ENCODE measurements at regions not wholly inside any gene's neighbourhood (a gene's known extent, or its start where the extent isn't known, plus 50 kb on each side); places are given as distances from the start of the nearest gene placed in this dataset.

GRCh38 chr20:50417484-50418235, 92.5 kb upstream of the PTPN1 start:
- no peaks in the 10 kb centered on the region for H3K9me3 Mint-ChIP-seq
- H3K4me1 Mint-ChIP-seq (ENCODE audit: low read depth) = no peaks in the 10 kb centered on the region
- H3K27ac Mint-ChIP-seq = peak overlapping the region; percentile 13
- H3K4me3 Mint-ChIP-seq = no peak overlapping the region
- peaks cover 14% of the 10 kb centered on the region for H3K27me3 Mint-ChIP-seq
- no peaks in the 10 kb centered on the region for H3K36me3 Mint-ChIP-seq (ENCODE audit: low read depth)

DNA sequence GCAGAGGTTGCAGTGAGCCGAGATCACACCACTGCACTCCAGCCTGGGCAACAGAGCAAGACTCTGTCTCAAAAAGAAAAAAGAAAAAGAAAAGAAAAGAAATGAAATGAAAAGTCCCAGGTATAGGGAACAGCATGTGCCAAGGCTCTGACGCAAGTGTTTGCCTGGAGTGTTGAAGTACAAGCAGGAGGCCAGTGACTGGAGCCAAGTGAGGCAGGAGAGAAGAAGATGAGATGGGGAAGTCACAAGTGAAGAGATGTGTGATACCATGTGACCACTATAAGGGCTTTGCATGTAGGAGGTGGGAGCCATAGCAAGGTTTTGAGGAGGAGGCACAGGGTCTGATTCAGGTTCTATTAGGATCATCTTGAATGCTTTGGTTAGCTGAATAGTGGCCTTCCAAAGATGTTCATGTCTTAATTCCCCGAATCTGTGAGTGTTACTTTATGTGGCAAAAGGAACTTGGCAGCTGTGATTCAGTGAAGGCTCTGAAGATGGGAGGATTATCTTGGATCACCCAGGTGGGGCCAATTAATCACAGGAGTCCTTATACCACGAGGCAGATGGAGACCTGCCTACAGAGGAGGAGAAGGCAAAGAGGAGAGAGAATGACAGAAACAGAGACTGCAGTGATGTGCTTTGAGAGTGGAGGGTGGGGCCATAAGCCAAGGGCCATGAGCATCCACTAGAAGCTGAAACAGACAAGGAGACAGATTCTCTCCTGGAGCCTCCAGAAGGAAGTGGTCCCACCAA, 91.1 kb upstream of the PTPN1 start:
- Mint-ChIP-seq H3K4me3 (no peak overlapping the region), H3K4me1 (ENCODE audit: low read depth) (no peaks in the 10 kb centered on the region)

GRCh38 chr20:50420380-50420779, 89.8 kb upstream of the PTPN1 start:
- Mint-ChIP-seq H3K27ac (no peak overlapping the region), H3K4me3 (no peak overlapping the region), H3K4me1 (ENCODE audit: low read depth) (no peaks in the 10 kb centered on the region), H3K36me3 (ENCODE audit: low read depth) (no peaks in the 10 kb centered on the region), H3K27me3 (peaks cover 14% of the 10 kb centered on the region), H3K9me3 (no peaks in the 10 kb centered on the region)

More for the DNA sequence above, 91.1 kb upstream of the PTPN1 start:
- peaks cover 14% of the 10 kb centered on the region for H3K27me3 Mint-ChIP-seq
- no peaks in the 10 kb centered on the region for H3K36me3 Mint-ChIP-seq (ENCODE audit: low read depth)
- H3K9me3 Mint-ChIP-seq = no peaks in the 10 kb centered on the region
- no peak overlapping the region for H3K27ac Mint-ChIP-seq

- Mint-ChIP-seq H3K4me3 (no peak overlapping the region), H3K4me1 (ENCODE audit: low read depth) (no peaks in the 10 kb centered on the region), H3K9me3 (no peaks in the 10 kb centered on the region), H3K27ac (no peak overlapping the region), H3K27me3 (peaks cover 18% of the 10 kb centered on the region), H3K36me3 (ENCODE audit: low read depth) (no peaks in the 10 kb centered on the region)
Observed at GRCh38 chr20:50421356-50422340, 88.5 kb upstream of the PTPN1 start.

- H3K4me1 Mint-ChIP-seq (ENCODE audit: low read depth) = no peaks in the 10 kb centered on the region
- no peak overlapping the region for H3K27ac Mint-ChIP-seq
- H3K27me3 Mint-ChIP-seq = peaks cover 16% of the 10 kb centered on the region
- H3K9me3 Mint-ChIP-seq = no peaks in the 10 kb centered on the region
- H3K4me3 Mint-ChIP-seq = no peak overlapping the region
- no peaks in the 10 kb centered on the region for H3K36me3 Mint-ChIP-seq (ENCODE audit: low read depth)
Observed at GRCh38 chr20:50423758-50424157, 86.4 kb upstream of the PTPN1 start.

- peaks cover 9% of the 10 kb centered on the region for H3K27me3 Mint-ChIP-seq
- H3K9me3 Mint-ChIP-seq = no peaks in the 10 kb centered on the region
- no peaks in the 10 kb centered on the region for H3K36me3 Mint-ChIP-seq (ENCODE audit: low read depth)
Observed at GRCh38 chr20:50425076-50425475, 85.1 kb upstream of the PTPN1 start.

DNA sequence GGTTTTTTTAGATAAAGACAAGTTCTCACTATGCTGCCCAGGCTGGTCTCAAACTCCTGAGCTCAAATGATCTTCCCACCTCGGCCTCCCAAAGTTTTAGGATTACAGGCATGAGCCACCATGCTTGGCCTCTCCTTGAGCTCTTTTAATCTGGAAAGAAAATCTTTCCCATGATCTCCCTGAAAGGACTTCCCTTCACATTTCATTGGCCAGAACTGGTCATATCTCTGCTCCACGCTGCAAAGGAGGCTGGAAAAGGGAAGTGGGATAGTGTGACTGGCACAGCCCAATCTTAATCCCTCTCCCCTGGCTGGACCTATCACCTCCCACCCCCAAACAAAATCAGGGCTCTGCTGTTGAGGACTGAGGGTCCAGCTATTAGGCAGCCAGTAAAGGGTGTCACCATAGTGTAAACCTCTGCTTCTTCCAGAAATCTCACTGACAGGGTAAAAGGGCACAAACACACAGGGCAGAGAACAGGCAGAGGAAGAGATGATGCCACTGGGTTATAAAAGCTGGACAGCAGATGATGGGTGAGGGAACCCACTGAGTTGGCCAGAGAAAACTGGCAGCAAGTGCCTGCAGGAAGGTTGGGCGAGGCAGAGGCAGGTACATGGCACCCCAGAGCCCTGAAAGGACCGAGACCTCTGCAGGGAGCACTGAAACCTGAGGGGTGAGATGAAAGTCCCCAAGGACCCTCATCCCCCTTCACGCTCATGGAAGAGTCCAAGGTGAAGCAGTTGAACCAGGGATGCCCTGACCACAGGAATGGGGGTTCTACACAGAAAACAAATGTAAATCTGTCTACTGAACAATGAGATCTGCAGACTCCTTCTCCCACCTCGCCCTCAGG, 83.1 kb upstream of the PTPN1 start:
- peaks cover 12% of the 10 kb centered on the region for H3K27me3 Mint-ChIP-seq
- no peaks in the 10 kb centered on the region for H3K36me3 Mint-ChIP-seq (ENCODE audit: low read depth)
- peak overlapping the region; percentile 10 for H3K27ac Mint-ChIP-seq
- no peak overlapping the region for H3K4me3 Mint-ChIP-seq
- no peaks in the 10 kb centered on the region for H3K4me1 Mint-ChIP-seq (ENCODE audit: low read depth)
- H3K9me3 Mint-ChIP-seq = no peaks in the 10 kb centered on the region

More at GRCh38 chr20:50425076-50425475, 85.1 kb upstream of the PTPN1 start:
- no peaks in the 10 kb centered on the region for H3K4me1 Mint-ChIP-seq (ENCODE audit: low read depth)
- H3K4me3 Mint-ChIP-seq = no peak overlapping the region
- no peak overlapping the region for H3K27ac Mint-ChIP-seq

- Mint-ChIP-seq H3K4me3 (no peak overlapping the region), H3K4me1 (ENCODE audit: low read depth) (no peaks in the 10 kb centered on the region), H3K9me3 (no peaks in the 10 kb centered on the region), H3K27ac (peak overlapping the region; percentile 10), H3K36me3 (ENCODE audit: low read depth) (no peaks in the 10 kb centered on the region), H3K27me3 (peaks cover 14% of the 10 kb centered on the region)
Observed at GRCh38 chr20:50427719-50428083, 82.5 kb upstream of the PTPN1 start.

DNA sequence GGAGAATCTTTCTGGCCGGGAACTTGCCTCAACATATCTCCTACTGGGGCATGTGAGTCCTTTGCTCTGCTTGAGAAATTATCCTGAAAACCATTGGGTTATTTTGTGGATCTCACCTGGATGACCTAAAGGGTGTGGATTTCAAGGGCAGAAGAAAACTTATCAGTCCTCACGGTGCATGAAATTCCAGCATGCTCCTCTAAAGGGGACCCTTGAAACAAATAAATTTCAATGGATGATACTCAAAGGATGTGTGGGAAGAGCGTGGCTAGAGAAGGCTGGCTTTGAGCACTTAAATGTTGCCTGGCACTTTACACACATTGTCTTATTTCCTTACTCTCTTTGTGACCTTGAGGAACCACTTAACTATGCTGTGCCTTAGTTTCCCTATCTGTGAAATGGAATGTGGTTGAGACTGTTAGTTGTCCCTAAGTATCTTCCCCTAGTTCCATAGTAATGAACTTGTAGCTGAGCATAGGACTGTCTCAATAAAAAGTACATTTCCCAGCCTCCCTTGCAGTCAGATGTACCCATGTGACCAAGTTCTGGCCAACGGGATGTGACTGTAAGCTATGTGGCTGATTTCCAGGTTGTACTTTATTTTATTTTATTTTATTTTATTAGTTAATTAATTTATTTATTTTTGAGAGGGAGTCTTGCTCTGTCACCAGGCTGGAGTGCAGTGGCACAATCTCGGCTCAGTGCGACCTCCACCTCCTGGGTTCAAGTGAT, 81.9 kb upstream of the PTPN1 start:
- Mint-ChIP-seq H3K4me3 (no peak overlapping the region), H3K36me3 (ENCODE audit: low read depth) (no peaks in the 10 kb centered on the region), H3K9me3 (no peaks in the 10 kb centered on the region), H3K4me1 (ENCODE audit: low read depth) (no peaks in the 10 kb centered on the region), H3K27me3 (peaks cover 18% of the 10 kb centered on the region), H3K27ac (no peak overlapping the region)

GRCh38 chr20:50429412-50429811, 80.8 kb upstream of the PTPN1 start:
- Mint-ChIP-seq H3K27me3 (peaks cover 18% of the 10 kb centered on the region), H3K9me3 (no peaks in the 10 kb centered on the region), H3K4me3 (no peak overlapping the region), H3K36me3 (ENCODE audit: low read depth) (no peaks in the 10 kb centered on the region), H3K4me1 (ENCODE audit: low read depth) (no peaks in the 10 kb centered on the region), H3K27ac (no peak overlapping the region)

- Mint-ChIP-seq H3K4me3 (no peak overlapping the region), H3K9me3 (no peaks in the 10 kb centered on the region), H3K27ac (no peak overlapping the region), H3K36me3 (ENCODE audit: low read depth) (no peaks in the 10 kb centered on the region), H3K27me3 (peaks cover 14% of the 10 kb centered on the region), H3K4me1 (ENCODE audit: low read depth) (no peaks in the 10 kb centered on the region)
Observed at GRCh38 chr20:50431066-50431450, 79.1 kb upstream of the PTPN1 start.

- Mint-ChIP-seq H3K27me3 (peaks cover 9% of the 10 kb centered on the region), H3K9me3 (no peaks in the 10 kb centered on the region), H3K4me3 (no peak overlapping the region), H3K36me3 (ENCODE audit: low read depth) (no peaks in the 10 kb centered on the region), H3K4me1 (ENCODE audit: low read depth) (no peaks in the 10 kb centered on the region), H3K27ac (no peak overlapping the region)
Observed at GRCh38 chr20:50433001-50433761, 77.0 kb upstream of the PTPN1 start.

DNA sequence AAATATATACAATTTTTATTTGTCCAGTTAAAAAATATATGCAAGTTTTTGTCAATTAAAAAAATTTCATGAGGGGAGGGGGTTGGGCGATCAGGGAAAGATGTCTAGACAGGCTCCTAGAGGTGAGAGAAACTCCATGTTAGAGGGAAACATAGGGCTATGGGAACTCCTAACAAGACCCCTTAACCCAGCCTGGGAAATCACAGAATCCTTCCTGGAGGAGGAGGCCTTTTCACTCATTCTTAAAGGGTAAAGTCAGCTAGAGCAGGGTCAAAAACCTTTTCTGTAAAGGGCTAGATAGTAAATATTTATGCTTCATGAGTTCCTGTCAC, 75.9 kb upstream of the PTPN1 start:
- H3K36me3 Mint-ChIP-seq (ENCODE audit: low read depth) = no peaks in the 10 kb centered on the region
- H3K9me3 Mint-ChIP-seq = no peaks in the 10 kb centered on the region
- no peak overlapping the region for H3K27ac Mint-ChIP-seq
- no peak overlapping the region for H3K4me3 Mint-ChIP-seq
- peaks cover 2% of the 10 kb centered on the region for H3K4me1 Mint-ChIP-seq (ENCODE audit: low read depth)
- peaks cover 9% of the 10 kb centered on the region for H3K27me3 Mint-ChIP-seq

Data from stimulated activated naive CD8-positive, alpha-beta T cell treated with anti-CD3 and anti-CD28 coated beads, Interleukin-15, Interleukin-2, amounts not matched to agents 100 ng/mL and 50 ng/mL, for 24 hours (primary cell).